ENCODE measurements at regions not wholly inside any gene's neighbourhood (a gene's known extent, or its start where the extent isn't known, plus 50 kb on each side); places are given as distances from the start of the nearest gene placed in this dataset.

- no peak for DNase-seq (ENCODE audit: extremely low read depth, insufficient read length)
- H3K36me3 ChIP-seq (ENCODE audit: control insufficient read depth, insufficient read depth, low read length) = no peaks in the 10 kb centered on the region
- H3K4me3 ChIP-seq (replicated peaks; ENCODE audit: low read depth, low read length) = no peak overlapping the region
- H3K27me3 ChIP-seq (replicated peaks; ENCODE audit: control insufficient read depth, insufficient read depth, low read length) = no peaks in the 10 kb centered on the region
- TF ChIP-seq CTCF (IDR thresholded peaks at IDR 0.05; ENCODE audit: insufficient read depth, low read length, poor library complexity, severe bottlenecking) = no peak
Observed at GRCh38 chr17:72393553-72393952, 272.7 kb downstream of the SOX9 start.

GRCh38 chr17:72394531-72394930, 273.7 kb downstream of the SOX9 start:
- DNase-seq (ENCODE audit: extremely low read depth, insufficient read length) = no peak
- no peak for TF ChIP-seq CTCF (IDR thresholded peaks at IDR 0.05; ENCODE audit: insufficient read depth, low read length, poor library complexity, severe bottlenecking)
- no peak overlapping the region for H3K4me3 ChIP-seq (replicated peaks; ENCODE audit: low read depth, low read length)
- H3K27me3 ChIP-seq (replicated peaks; ENCODE audit: control insufficient read depth, insufficient read depth, low read length) = no peaks in the 10 kb centered on the region
- H3K36me3 ChIP-seq (ENCODE audit: control insufficient read depth, insufficient read depth, low read length) = no peaks in the 10 kb centered on the region

GRCh38 chr17:72396121-72396520, 275.3 kb downstream of the SOX9 start:
- no peak for DNase-seq (ENCODE audit: extremely low read depth, insufficient read length)
- Histone ChIP-seq H3K4me3 (replicated peaks; ENCODE audit: low read depth, low read length) (no peak overlapping the region), H3K27me3 (replicated peaks; ENCODE audit: control insufficient read depth, insufficient read depth, low read length) (no peaks in the 10 kb centered on the region), H3K36me3 (ENCODE audit: control insufficient read depth, insufficient read depth, low read length) (no peaks in the 10 kb centered on the region)
- TF ChIP-seq CTCF (IDR thresholded peaks at IDR 0.05; ENCODE audit: insufficient read depth, low read length, poor library complexity, severe bottlenecking) = no peak

- H3K27me3 ChIP-seq (replicated peaks; ENCODE audit: control insufficient read depth, insufficient read depth, low read length) = no peaks in the 10 kb centered on the region
- no peak for TF ChIP-seq CTCF (IDR thresholded peaks at IDR 0.05; ENCODE audit: insufficient read depth, low read length, poor library complexity, severe bottlenecking)
- H3K4me3 ChIP-seq (replicated peaks; ENCODE audit: low read depth, low read length) = no peak overlapping the region
- DNase-seq (ENCODE audit: extremely low read depth, insufficient read length) = no peak
- H3K36me3 ChIP-seq (ENCODE audit: control insufficient read depth, insufficient read depth, low read length) = no peaks in the 10 kb centered on the region
Observed at GRCh38 chr17:72397223-72397667, 276.4 kb downstream of the SOX9 start.

GRCh38 chr17:72397687-72398086, 276.9 kb downstream of the SOX9 start:
- DNase-seq (ENCODE audit: extremely low read depth, insufficient read length) = no peak
- Histone ChIP-seq H3K36me3 (ENCODE audit: control insufficient read depth, insufficient read depth, low read length) (no peaks in the 10 kb centered on the region), H3K4me3 (replicated peaks; ENCODE audit: low read depth, low read length) (no peak overlapping the region), H3K27me3 (replicated peaks; ENCODE audit: control insufficient read depth, insufficient read depth, low read length) (no peaks in the 10 kb centered on the region)
- TF ChIP-seq CTCF (IDR thresholded peaks at IDR 0.05; ENCODE audit: insufficient read depth, low read length, poor library complexity, severe bottlenecking) = no peak

GRCh38 chr17:72399023-72399607, 278.3 kb downstream of the SOX9 start:
- DNase-seq (ENCODE audit: extremely low read depth, insufficient read length) = no peak
- H3K4me3 ChIP-seq (replicated peaks; ENCODE audit: low read depth, low read length) = no peak overlapping the region
- no peaks in the 10 kb centered on the region; the same call in 1 of the 2 replicates for H3K36me3 ChIP-seq (ENCODE audit: control insufficient read depth, insufficient read depth, low read length)
- H3K27me3 ChIP-seq (replicated peaks; ENCODE audit: control insufficient read depth, insufficient read depth, low read length) = no peaks in the 10 kb centered on the region
- TF ChIP-seq CTCF (IDR thresholded peaks at IDR 0.05; ENCODE audit: insufficient read depth, low read length, poor library complexity, severe bottlenecking) = no peak

All from GM06990 (cell line).